ENCODE measurements at regions not wholly inside any gene's neighbourhood (a gene's known extent, or its start where the extent isn't known, plus 50 kb on each side); places are given as distances from the start of the nearest gene placed in this dataset.

- CTCF ChIA-PET = no interaction called here
- H3K27me3 ChIP-seq (ENCODE audit: insufficient read depth, low read depth) = no peaks in the 10 kb centered on the region
- H3K4me3 ChIP-seq = no peak overlapping the region
- POLR2A ChIA-PET (ENCODE audit: unreplicated experiment) = no interaction called here
- no peaks in the 10 kb centered on the region for H3K9me3 ChIP-seq (ENCODE audit: insufficient read depth, low read depth)
- DNase-seq = no peak
- no peaks in the 10 kb centered on the region for H3F3A ChIP-seq (ENCODE audit: insufficient read depth, low read depth)
- no peaks in the 10 kb centered on the region for H3K9me2 ChIP-seq (ENCODE audit: insufficient read depth)
- no peak overlapping the region for H2AFZ ChIP-seq
- intact Hi-C loops (cut with micrococcal nuclease; ENCODE audit: unreplicated experiment) = loop anchor here (5.0 kb wide), 1 partner anchor 1153 kb away; no protein-coding TSS in a partner anchor
- no peak overlapping the region for H3K27ac ChIP-seq
- H3K4me1 ChIP-seq (replicated peaks; ENCODE audit: insufficient read depth) = no peaks in the 10 kb centered on the region
- H3K4me2 ChIP-seq = no peak overlapping the region
- TF ChIP-seq CTCF (conservative IDR thresholded peaks at IDR 0.05) = no peak
- no peak for TF ChIP-seq EZH2 (IDR thresholded peaks at IDR 0.05; ENCODE audit: low read depth)
- no peaks in the 10 kb centered on the region for H3K36me3 ChIP-seq (ENCODE audit: low read depth)
- BruUV-seq (replicated peaks) = no TSS peak
- H4K20me1 ChIP-seq (ENCODE audit: insufficient read depth) = no peaks in the 10 kb centered on the region
- H3K79me2 ChIP-seq (ENCODE audit: low read depth) = no peaks in the 10 kb centered on the region
Measured at GRCh38 chr3:168514252-168514651, 418.5 kb upstream of the GOLIM4 start.

- H4K20me1 ChIP-seq (ENCODE audit: insufficient read depth) = no peaks in the 10 kb centered on the region
- DNase-seq = no peak
- intact Hi-C loops (cut with micrococcal nuclease; ENCODE audit: unreplicated experiment) = loop anchor here (1.0 to 5.0 kb wide), 2 partner anchors 302 to 1154 kb away; no protein-coding TSS in a partner anchor
- H3K4me1 ChIP-seq (replicated peaks; ENCODE audit: insufficient read depth) = no peaks in the 10 kb centered on the region
- no peaks in the 10 kb centered on the region for H3F3A ChIP-seq (ENCODE audit: insufficient read depth, low read depth)
- ChIA-PET CTCF (no interaction called here), POLR2A (ENCODE audit: unreplicated experiment) (no interaction called here)
- no peak overlapping the region for H3K27ac ChIP-seq
- TF ChIP-seq EZH2 (IDR thresholded peaks at IDR 0.05; ENCODE audit: low read depth) = no peak
- TF ChIP-seq CTCF (conservative IDR thresholded peaks at IDR 0.05) = no peak
- no peaks in the 10 kb centered on the region for H3K9me3 ChIP-seq (ENCODE audit: insufficient read depth, low read depth)
- H3K36me3 ChIP-seq (ENCODE audit: low read depth) = no peaks in the 10 kb centered on the region
- no peaks in the 10 kb centered on the region for H3K27me3 ChIP-seq (ENCODE audit: insufficient read depth, low read depth)
- H3K9me2 ChIP-seq (ENCODE audit: insufficient read depth) = no peaks in the 10 kb centered on the region
- H3K4me3 ChIP-seq = no peak overlapping the region
- no TSS peak for BruUV-seq (replicated peaks)
- no peak overlapping the region for H3K4me2 ChIP-seq
- H3K79me2 ChIP-seq (ENCODE audit: low read depth) = no peaks in the 10 kb centered on the region
- peak overlapping the region; percentile 49; the same call in 1 of the 2 replicates for H2AFZ ChIP-seq
Measured at GRCh38 chr3:168512802-168513201, 417.1 kb upstream of the GOLIM4 start.

GRCh38 chr3:168511428-168512014 is 415.8 kb upstream of the GOLIM4 start:
- DNase-seq = no peak
- BruUV-seq (replicated peaks) = no TSS peak
- no peaks in the 10 kb centered on the region for H3K4me1 ChIP-seq (replicated peaks; ENCODE audit: insufficient read depth)
- H3K27me3 ChIP-seq (ENCODE audit: insufficient read depth, low read depth) = no peaks in the 10 kb centered on the region
- H3K4me3 ChIP-seq = no peak overlapping the region
- ChIA-PET POLR2A (ENCODE audit: unreplicated experiment) (interaction anchor here (0.7 kb wide), 1 partner anchor 117 kb away, joined by 4 read pairs; no protein-coding TSS in a partner anchor), CTCF (interaction anchor here (0.7 to 1.7 kb wide), 5 partner anchors 14 to 453 kb away, joined by 3 to 5 read pairs (median 4); no protein-coding TSS in a partner anchor)
- no peak overlapping the region for H2AFZ ChIP-seq
- intact Hi-C loops (cut with micrococcal nuclease; ENCODE audit: unreplicated experiment) = loop anchor here (1.0 to 5.0 kb wide), 5 partner anchors 110 to 1233 kb away; no protein-coding TSS in a partner anchor
- TF ChIP-seq EZH2 (IDR thresholded peaks at IDR 0.05; ENCODE audit: low read depth) = no peak
- peak; percentile 74 for TF ChIP-seq CTCF (conservative IDR thresholded peaks at IDR 0.05)
- H3K36me3 ChIP-seq (ENCODE audit: low read depth) = no peaks in the 10 kb centered on the region
- H3K4me2 ChIP-seq = no peak overlapping the region
- no peaks in the 10 kb centered on the region for H3K9me3 ChIP-seq (ENCODE audit: insufficient read depth, low read depth)
- no peak overlapping the region for H3K27ac ChIP-seq
- no peaks in the 10 kb centered on the region for H3K79me2 ChIP-seq (ENCODE audit: low read depth)
- no peaks in the 10 kb centered on the region for H3F3A ChIP-seq (ENCODE audit: insufficient read depth, low read depth)
- H3K9me2 ChIP-seq (ENCODE audit: insufficient read depth) = no peaks in the 10 kb centered on the region
- H4K20me1 ChIP-seq (ENCODE audit: insufficient read depth) = no peaks in the 10 kb centered on the region

Data from PC-9 (cell line).